ENCODE measurements at regions not wholly inside any gene's neighbourhood (a gene's known extent, or its start where the extent isn't known, plus 50 kb on each side); places are given as distances from the start of the nearest gene placed in this dataset.
"Not testable (repeated sequence)": the region's sequence is repeated elsewhere in the genome, so short reads cannot be mapped to it uniquely, and the experiment has no call there.

GRCh38 chr6:26961236-26961635, 286.3 kb upstream of the PRSS16 start:
- H3K4me3 ChIP-seq (ENCODE audit: low read length); H3K27me3 ChIP-seq (ENCODE audit: control insufficient read depth, insufficient read depth, low read length); H3K9me3 ChIP-seq (ENCODE audit: control insufficient read depth, insufficient read depth, low read length); H3K4me1 ChIP-seq (ENCODE audit: control insufficient read depth, insufficient read depth, low read length); H3K27ac ChIP-seq (ENCODE audit: low read length); DNase-seq (ENCODE audit: low read depth, low spot score); H3K36me3 ChIP-seq (ENCODE audit: control insufficient read depth, insufficient read depth, low read length): not testable (repeated sequence)

GRCh38 chr6:27002447-27002846, 245.1 kb upstream of the PRSS16 start:
- no peak overlapping the region for H3K4me3 ChIP-seq (ENCODE audit: low read length)
- no CpG with 5 or more reads among the region's 15 CpGs for WGBS (ENCODE audit: insufficient coverage, insufficient read length)
- no peaks in the 10 kb centered on the region for H3K9me3 ChIP-seq (ENCODE audit: control insufficient read depth, insufficient read depth, low read length)
- no peaks in the 10 kb centered on the region for H3K36me3 ChIP-seq (ENCODE audit: control insufficient read depth, insufficient read depth, low read length)
- DNase-seq (ENCODE audit: low read depth, low spot score): no peak
- H3K27ac ChIP-seq (ENCODE audit: low read length): no peak overlapping the region
- no peaks in the 10 kb centered on the region for H3K27me3 ChIP-seq (ENCODE audit: control insufficient read depth, insufficient read depth, low read length)
- no peaks in the 10 kb centered on the region for H3K4me1 ChIP-seq (ENCODE audit: control insufficient read depth, insufficient read depth, low read length)

GRCh38 chr6:27007020-27007419, 240.5 kb upstream of the PRSS16 start:
- no peaks in the 10 kb centered on the region for H3K27me3 ChIP-seq (ENCODE audit: control insufficient read depth, insufficient read depth, low read length)
- H3K27ac ChIP-seq (ENCODE audit: low read length): no peak overlapping the region
- H3K9me3 ChIP-seq (ENCODE audit: control insufficient read depth, insufficient read depth, low read length): no peaks in the 10 kb centered on the region
- no peak overlapping the region for H3K4me3 ChIP-seq (ENCODE audit: low read length)
- no peaks in the 10 kb centered on the region for H3K36me3 ChIP-seq (ENCODE audit: control insufficient read depth, insufficient read depth, low read length)
- no peaks in the 10 kb centered on the region for H3K4me1 ChIP-seq (ENCODE audit: control insufficient read depth, insufficient read depth, low read length)
- WGBS (ENCODE audit: insufficient coverage, insufficient read length): no CpG with 5 or more reads among the region's 2 CpGs
- no peak for DNase-seq (ENCODE audit: low read depth, low spot score)

GRCh38 chr6:27008613-27009012, 238.9 kb upstream of the PRSS16 start:
- no CpG with 5 or more reads among the region's 10 CpGs for WGBS (ENCODE audit: insufficient coverage, insufficient read length)
- H3K9me3 ChIP-seq (ENCODE audit: control insufficient read depth, insufficient read depth, low read length); H3K27me3 ChIP-seq (ENCODE audit: control insufficient read depth, insufficient read depth, low read length); DNase-seq (ENCODE audit: low read depth, low spot score); H3K4me1 ChIP-seq (ENCODE audit: control insufficient read depth, insufficient read depth, low read length); H3K4me3 ChIP-seq (ENCODE audit: low read length); H3K27ac ChIP-seq (ENCODE audit: low read length); H3K36me3 ChIP-seq (ENCODE audit: control insufficient read depth, insufficient read depth, low read length): not testable (repeated sequence)

GRCh38 chr6:27014053-27014452, 233.4 kb upstream of the PRSS16 start:
- not testable (repeated sequence) for H3K27me3 ChIP-seq (ENCODE audit: control insufficient read depth, insufficient read depth, low read length); H3K4me1 ChIP-seq (ENCODE audit: control insufficient read depth, insufficient read depth, low read length); H3K27ac ChIP-seq (ENCODE audit: low read length); DNase-seq (ENCODE audit: low read depth, low spot score); H3K4me3 ChIP-seq (ENCODE audit: low read length); H3K9me3 ChIP-seq (ENCODE audit: control insufficient read depth, insufficient read depth, low read length); H3K36me3 ChIP-seq (ENCODE audit: control insufficient read depth, insufficient read depth, low read length)
- no CpG with 5 or more reads among the region's 2 CpGs for WGBS (ENCODE audit: insufficient coverage, insufficient read length)

- H3K4me1 ChIP-seq (ENCODE audit: control insufficient read depth, insufficient read depth, low read length): no peaks in the 10 kb centered on the region; the same call in 1 of the 2 replicates
- no peak overlapping the region for H3K4me3 ChIP-seq (ENCODE audit: low read length)
- H3K27me3 ChIP-seq (ENCODE audit: control insufficient read depth, insufficient read depth, low read length): no peaks in the 10 kb centered on the region
- no CpG with 5 or more reads among the region's 1 CpG for WGBS (ENCODE audit: insufficient coverage, insufficient read length)
- no peaks in the 10 kb centered on the region for H3K9me3 ChIP-seq (ENCODE audit: control insufficient read depth, insufficient read depth, low read length)
- no peaks in the 10 kb centered on the region for H3K36me3 ChIP-seq (ENCODE audit: control insufficient read depth, insufficient read depth, low read length)
- DNase-seq (ENCODE audit: low read depth, low spot score): no peak
- no peak overlapping the region for H3K27ac ChIP-seq (ENCODE audit: low read length)
Observed at GRCh38 chr6:27016689-27017088, 230.8 kb upstream of the PRSS16 start.

- H3K36me3 ChIP-seq (ENCODE audit: control insufficient read depth, insufficient read depth, low read length); H3K27ac ChIP-seq (ENCODE audit: low read length); H3K27me3 ChIP-seq (ENCODE audit: control insufficient read depth, insufficient read depth, low read length); H3K9me3 ChIP-seq (ENCODE audit: control insufficient read depth, insufficient read depth, low read length); DNase-seq (ENCODE audit: low read depth, low spot score); H3K4me3 ChIP-seq (ENCODE audit: low read length); H3K4me1 ChIP-seq (ENCODE audit: control insufficient read depth, insufficient read depth, low read length): not testable (repeated sequence)
- no CpG with 5 or more reads among the region's 6 CpGs for WGBS (ENCODE audit: insufficient coverage, insufficient read length)
Observed at GRCh38 chr6:27018401-27018800, 229.1 kb upstream of the PRSS16 start.

- no peaks in the 10 kb centered on the region for H3K9me3 ChIP-seq (ENCODE audit: control insufficient read depth, insufficient read depth, low read length)
- H3K4me1 ChIP-seq (ENCODE audit: control insufficient read depth, insufficient read depth, low read length): no peaks in the 10 kb centered on the region; the same call in 1 of the 2 replicates
- H3K4me3 ChIP-seq (ENCODE audit: low read length): peak overlapping the region; percentile 77
- DNase-seq (ENCODE audit: low read depth, low spot score): peak; percentile 78
- WGBS (ENCODE audit: insufficient coverage, insufficient read length): no CpG with 5 or more reads among the region's 58 CpGs
- no peaks in the 10 kb centered on the region for H3K36me3 ChIP-seq (ENCODE audit: control insufficient read depth, insufficient read depth, low read length)
- peak overlapping the region; percentile 18 for H3K27ac ChIP-seq (ENCODE audit: low read length)
- no peaks in the 10 kb centered on the region for H3K27me3 ChIP-seq (ENCODE audit: control insufficient read depth, insufficient read depth, low read length)
Observed at GRCh38 chr6:27019651-27020552, 227.6 kb upstream of the PRSS16 start.

GRCh38 chr6:27020553-27020880, 227.0 kb upstream of the PRSS16 start:
- Histone ChIP-seq H3K9me3 (ENCODE audit: control insufficient read depth, insufficient read depth, low read length) (no peaks in the 10 kb centered on the region), H3K36me3 (ENCODE audit: control insufficient read depth, insufficient read depth, low read length) (no peaks in the 10 kb centered on the region), H3K4me1 (ENCODE audit: control insufficient read depth, insufficient read depth, low read length) (no peaks in the 10 kb centered on the region; the same call in 1 of the 2 replicates), H3K27ac (ENCODE audit: low read length) (no peak overlapping the region), H3K4me3 (ENCODE audit: low read length) (peak overlapping the region; percentile 77; the same call in 1 of the 2 replicates), H3K27me3 (ENCODE audit: control insufficient read depth, insufficient read depth, low read length) (no peaks in the 10 kb centered on the region)
- DNase-seq (ENCODE audit: low read depth, low spot score): no peak
- no CpG with 5 or more reads among the region's 9 CpGs for WGBS (ENCODE audit: insufficient coverage, insufficient read length)

GRCh38 chr6:27023664-27024063, 223.8 kb upstream of the PRSS16 start:
- no peak overlapping the region for H3K27ac ChIP-seq (ENCODE audit: low read length)
- H3K27me3 ChIP-seq (ENCODE audit: control insufficient read depth, insufficient read depth, low read length): no peaks in the 10 kb centered on the region
- no peaks in the 10 kb centered on the region; the same call in 1 of the 2 replicates for H3K4me1 ChIP-seq (ENCODE audit: control insufficient read depth, insufficient read depth, low read length)
- no CpG with 5 or more reads among the region's 4 CpGs for WGBS (ENCODE audit: insufficient coverage, insufficient read length)
- no peaks in the 10 kb centered on the region for H3K9me3 ChIP-seq (ENCODE audit: control insufficient read depth, insufficient read depth, low read length)
- H3K36me3 ChIP-seq (ENCODE audit: control insufficient read depth, insufficient read depth, low read length): no peaks in the 10 kb centered on the region
- DNase-seq (ENCODE audit: low read depth, low spot score): no peak
- H3K4me3 ChIP-seq (ENCODE audit: low read length): no peak overlapping the region

GRCh38 chr6:27025351-27025750, 222.2 kb upstream of the PRSS16 start:
- H3K9me3 ChIP-seq (ENCODE audit: control insufficient read depth, insufficient read depth, low read length): no peaks in the 10 kb centered on the region
- no peaks in the 10 kb centered on the region for H3K27me3 ChIP-seq (ENCODE audit: control insufficient read depth, insufficient read depth, low read length)
- DNase-seq (ENCODE audit: low read depth, low spot score): no peak
- no peaks in the 10 kb centered on the region for H3K36me3 ChIP-seq (ENCODE audit: control insufficient read depth, insufficient read depth, low read length)
- 100% methylated on average over 1 of the region's 1 CpG for WGBS (ENCODE audit: insufficient coverage, insufficient read length)
- no peak overlapping the region for H3K27ac ChIP-seq (ENCODE audit: low read length)
- no peak overlapping the region for H3K4me3 ChIP-seq (ENCODE audit: low read length)
- H3K4me1 ChIP-seq (ENCODE audit: control insufficient read depth, insufficient read depth, low read length): no peaks in the 10 kb centered on the region; the same call in 1 of the 2 replicates
